ENCODE measurements at regions not wholly inside any gene's neighbourhood (a gene's known extent, or its start where the extent isn't known, plus 50 kb on each side); places are given as distances from the start of the nearest gene placed in this dataset.

DNA sequence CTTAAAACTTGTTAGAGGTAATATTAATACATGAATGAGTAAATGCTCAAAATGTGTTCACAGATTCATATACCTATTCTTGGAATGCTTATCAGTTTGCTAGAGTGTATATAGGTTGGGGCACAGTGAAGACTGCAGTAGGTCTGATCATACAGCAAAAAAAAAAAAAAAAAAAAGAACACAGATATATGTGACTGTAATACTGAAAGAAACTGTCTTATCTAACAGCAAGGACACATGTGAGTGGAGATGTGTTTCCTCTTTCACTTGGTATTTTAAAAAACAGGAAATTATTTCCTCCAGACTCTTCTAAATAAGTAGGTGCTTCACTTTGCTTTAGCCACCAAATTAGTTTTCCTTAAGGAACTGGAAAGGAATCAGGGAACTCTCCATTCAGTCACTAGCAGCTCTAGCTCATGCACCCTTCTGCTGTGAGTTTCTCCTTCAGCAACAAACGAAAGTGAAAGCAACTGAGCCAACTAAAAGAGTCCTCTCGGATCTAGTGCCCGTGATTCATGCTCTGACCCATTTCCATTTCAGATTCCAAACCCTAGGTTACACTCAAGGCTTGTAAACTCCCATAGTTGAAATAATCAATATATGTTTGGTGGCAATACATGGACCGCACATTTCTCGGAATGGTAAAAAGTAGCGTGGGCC, 98.5 kb downstream of the DSEL start:
- no peak for DNase-seq
- intact Hi-C loops (cut with micrococcal nuclease), result loop anchor here (2.0 kb wide), 1 partner anchor 25 kb away; no protein-coding TSS in a partner anchor
- no peaks in the 10 kb centered on the region for H3K27me3 Mint-ChIP-seq
- TF ChIP-seq, protein P1, sequence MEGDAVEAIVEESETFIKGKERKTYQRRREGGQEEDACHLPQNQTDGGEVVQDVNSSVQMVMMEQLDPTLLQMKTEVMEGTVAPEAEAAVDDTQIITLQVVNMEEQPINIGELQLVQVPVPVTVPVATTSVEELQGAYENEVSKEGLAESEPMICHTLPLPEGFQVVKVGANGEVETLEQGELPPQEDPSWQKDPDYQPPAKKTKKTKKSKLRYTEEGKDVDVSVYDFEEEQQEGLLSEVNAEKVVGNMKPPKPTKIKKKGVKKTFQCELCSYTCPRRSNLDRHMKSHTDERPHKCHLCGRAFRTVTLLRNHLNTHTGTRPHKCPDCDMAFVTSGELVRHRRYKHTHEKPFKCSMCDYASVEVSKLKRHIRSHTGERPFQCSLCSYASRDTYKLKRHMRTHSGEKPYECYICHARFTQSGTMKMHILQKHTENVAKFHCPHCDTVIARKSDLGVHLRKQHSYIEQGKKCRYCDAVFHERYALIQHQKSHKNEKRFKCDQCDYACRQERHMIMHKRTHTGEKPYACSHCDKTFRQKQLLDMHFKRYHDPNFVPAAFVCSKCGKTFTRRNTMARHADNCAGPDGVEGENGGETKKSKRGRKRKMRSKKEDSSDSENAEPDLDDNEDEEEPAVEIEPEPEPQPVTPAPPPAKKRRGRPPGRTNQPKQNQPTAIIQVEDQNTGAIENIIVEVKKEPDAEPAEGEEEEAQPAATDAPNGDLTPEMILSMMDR (IDR thresholded peaks at IDR 0.05), result no peak
- no peak overlapping the region for H3K27ac Mint-ChIP-seq
- CTCF ChIA-PET, result no interaction called here
- POLR2A ChIA-PET, result no interaction called here
- H3K4me1 Mint-ChIP-seq, result peaks cover 4% of the 10 kb centered on the region
- ATAC-seq (ENCODE audit: low read depth), result no peak
- H3K9me3 Mint-ChIP-seq, result no peaks in the 10 kb centered on the region
- H3K4me3 Mint-ChIP-seq, result no peak overlapping the region
- H3K36me3 Mint-ChIP-seq (ENCODE audit: low read depth), result no peaks in the 10 kb centered on the region

- Mint-ChIP-seq H3K4me1 (no peaks in the 10 kb centered on the region), H3K9me3 (no peaks in the 10 kb centered on the region), H3K27ac (no peak overlapping the region), H3K36me3 (ENCODE audit: low read depth) (no peaks in the 10 kb centered on the region), H3K4me3 (no peak overlapping the region), H3K27me3 (no peaks in the 10 kb centered on the region)
- TF ChIP-seq, protein P1 (IDR thresholded peaks at IDR 0.05), result no peak
- POLR2A ChIA-PET, result no interaction called here
- CTCF ChIA-PET, result no interaction called here
- ATAC-seq (ENCODE audit: low read depth) (no peak), DNase-seq (no peak)
- intact Hi-C loops (cut with micrococcal nuclease), result no loop called here
Measured at GRCh38 chr18:67411116-67411515, 105.4 kb downstream of the DSEL start.

DNA sequence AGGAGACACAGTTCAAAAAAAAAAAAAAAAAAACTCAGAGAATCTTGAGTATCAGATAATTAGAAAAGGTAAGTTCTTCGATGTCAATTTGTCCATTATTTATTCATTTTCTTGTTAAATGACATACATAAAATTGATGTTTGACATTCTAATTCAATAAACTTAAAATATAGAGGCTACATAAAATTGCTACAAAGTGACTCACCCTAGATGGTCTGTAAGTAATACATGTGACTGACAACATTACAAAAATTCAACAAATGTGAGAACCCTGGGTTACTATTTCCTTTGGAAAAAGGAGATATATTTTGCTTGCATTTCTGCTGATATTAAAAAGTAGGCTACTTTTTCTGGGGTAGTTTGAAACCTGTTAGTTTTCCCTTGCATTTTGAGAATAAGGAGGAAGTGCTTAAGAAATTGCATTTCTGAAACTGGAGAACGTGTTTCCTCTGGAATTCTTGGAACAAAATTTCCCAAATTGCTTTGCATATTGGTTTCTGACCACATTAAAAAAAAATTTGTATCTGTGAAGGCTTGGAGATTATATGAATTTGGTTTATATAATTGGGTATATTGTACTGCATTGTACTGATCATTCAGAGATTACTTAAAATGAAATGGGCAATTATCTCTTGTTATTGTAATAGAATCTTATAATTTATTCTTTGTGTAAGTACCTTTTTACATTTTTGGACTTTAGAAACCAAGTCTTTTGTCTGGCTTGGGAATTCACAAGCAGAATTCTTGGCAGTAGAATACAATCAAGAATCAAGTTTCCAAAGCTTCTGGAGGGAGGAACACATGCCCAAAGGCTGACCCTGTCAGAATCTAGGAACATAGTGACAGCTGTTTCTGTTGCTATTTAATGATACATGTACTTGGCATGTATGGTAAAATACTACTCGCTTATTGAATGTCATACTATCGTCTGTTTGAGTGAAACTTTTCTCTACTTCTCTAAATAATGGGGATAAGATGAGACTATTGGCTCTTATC, 106.1 kb downstream of the DSEL start:
- intact Hi-C loops (cut with micrococcal nuclease), result no loop called here
- no peaks in the 10 kb centered on the region for H3K4me1 Mint-ChIP-seq
- ChIA-PET POLR2A (no interaction called here), CTCF (no interaction called here)
- TF ChIP-seq, protein P1 (IDR thresholded peaks at IDR 0.05), result no peak
- no peaks in the 10 kb centered on the region for H3K9me3 Mint-ChIP-seq
- no peaks in the 10 kb centered on the region for H3K36me3 Mint-ChIP-seq (ENCODE audit: low read depth)
- H3K27me3 Mint-ChIP-seq, result no peaks in the 10 kb centered on the region
- H3K4me3 Mint-ChIP-seq, result no peak overlapping the region
- H3K27ac Mint-ChIP-seq, result no peak overlapping the region
- DNase-seq (no peak), ATAC-seq (ENCODE audit: low read depth) (no peak)

DNA sequence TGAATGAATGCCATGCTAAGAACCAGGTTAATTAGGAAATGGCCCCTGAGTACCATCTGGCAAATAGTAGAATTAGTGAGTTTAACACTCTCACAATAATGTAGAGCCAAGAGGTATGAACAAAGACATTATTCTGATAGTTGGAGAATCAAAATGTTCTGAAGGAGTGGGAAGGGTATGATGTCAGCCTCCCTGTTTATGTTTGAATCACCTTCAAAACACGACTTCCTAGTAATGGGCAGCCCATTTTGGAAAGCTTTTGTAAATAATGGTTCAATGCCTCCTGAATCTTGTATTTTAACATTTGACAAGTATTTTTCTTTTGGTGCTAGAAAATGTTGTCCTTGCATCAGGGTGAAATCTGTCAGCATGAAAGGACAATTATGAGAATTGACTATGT, 108.3 kb downstream of the DSEL start:
- intact Hi-C loops (cut with micrococcal nuclease), result no loop called here
- no peaks in the 10 kb centered on the region for H3K9me3 Mint-ChIP-seq
- no peak overlapping the region for H3K27ac Mint-ChIP-seq
- CTCF ChIA-PET, result no interaction called here
- TF ChIP-seq, protein P1 (IDR thresholded peaks at IDR 0.05), result no peak
- H3K36me3 Mint-ChIP-seq (ENCODE audit: low read depth), result no peaks in the 10 kb centered on the region
- POLR2A ChIA-PET, result no interaction called here
- DNase-seq (no peak), ATAC-seq (ENCODE audit: low read depth) (no peak)
- no peaks in the 10 kb centered on the region for H3K4me1 Mint-ChIP-seq
- H3K4me3 Mint-ChIP-seq, result no peak overlapping the region
- no peaks in the 10 kb centered on the region for H3K27me3 Mint-ChIP-seq

- TF ChIP-seq, protein P1 (IDR thresholded peaks at IDR 0.05), result no peak
- no peak for DNase-seq
- Mint-ChIP-seq H3K27me3 (no peaks in the 10 kb centered on the region), H3K36me3 (ENCODE audit: low read depth) (no peaks in the 10 kb centered on the region), H3K4me1 (no peaks in the 10 kb centered on the region), H3K27ac (no peak overlapping the region), H3K9me3 (no peaks in the 10 kb centered on the region), H3K4me3 (no peak overlapping the region)
- no peak for ATAC-seq (ENCODE audit: low read depth)
- POLR2A ChIA-PET, result no interaction called here
- CTCF ChIA-PET, result no interaction called here
- intact Hi-C loops (cut with micrococcal nuclease), result no loop called here
Measured at GRCh38 chr18:67406714-67407113, 109.8 kb downstream of the DSEL start.

All from activated B cell treated with CpG ODN at 0.5 μM for 24 hours (primary cell).